ENCODE measurements at regions not wholly inside any gene's neighbourhood (a gene's known extent, or its start where the extent isn't known, plus 50 kb on each side); places are given as distances from the start of the nearest gene placed in this dataset.

GRCh38 chr14:103216399-103216798 lies 93.1 kb downstream of the TNFAIP2 start:
- no peak overlapping the region for H3K23ac ChIP-seq (ENCODE audit: low read depth, low read length)
- no peak overlapping the region for H3K56ac ChIP-seq (ENCODE audit: extremely low read depth, insufficient read depth, low read length)
- 73% methylated on average over 7 of the region's 10 CpGs; no CpG with 5 or more reads in 1 of the 2 experiments for WGBS, 2 experiments (ENCODE audit: extremely low coverage in 2 of 2, insufficient read length in 1 of 2)
- H3K4me3 ChIP-seq (ENCODE audit: insufficient read depth, low read depth, low read length): no peak overlapping the region
- no peak overlapping the region for H2AK9ac ChIP-seq (replicated peaks; ENCODE audit: low read depth, low read length, poor library complexity)
- no peak overlapping the region for H2AK5ac ChIP-seq (ENCODE audit: low read depth, low read length)
- no peak overlapping the region for H3K4ac ChIP-seq (ENCODE audit: low read depth, low read length)
- no peak overlapping the region for H4K8ac ChIP-seq (ENCODE audit: low read depth in 2 of 2, low read length in 2 of 2)
- H2BK15ac ChIP-seq (ENCODE audit: low read depth, low read length): no peak overlapping the region
- in situ Hi-C loops (cut with MboI; ENCODE audit: low sequenced_read_pairs) (no loop called here), intact Hi-C loops (cut with micrococcal nuclease) (no loop called here), dilution Hi-C loops (cut with HindIII; ENCODE audit: low sequenced_read_pairs, unreplicated experiment) (no loop called here)
- H2BK20ac ChIP-seq (ENCODE audit: low read depth, low read length): no peak overlapping the region
- no peak for DNase-seq
- no peak overlapping the region for H4K5ac ChIP-seq (ENCODE audit: low read depth, low read length)
- ATAC-seq (ENCODE audit: low read depth): no peak
- no peak overlapping the region for H2BK120ac ChIP-seq (ENCODE audit: low read depth, low read length)
- no peak overlapping the region for H2BK5ac ChIP-seq (ENCODE audit: low read depth, low read length, poor library complexity, severe bottlenecking)
- no peak overlapping the region for H3K14ac ChIP-seq (replicated peaks; ENCODE audit: low read depth, low read length)
- H4K91ac ChIP-seq (ENCODE audit: insufficient read depth, low read depth, low read length): no peak overlapping the region
- no peaks in the 10 kb centered on the region for H3K9me1 ChIP-seq (ENCODE audit: insufficient read depth, low read length)
- H3K18ac ChIP-seq (ENCODE audit: low read depth, low read length): no peak overlapping the region
- H3K4me2 ChIP-seq (ENCODE audit: low read depth, low read length): no peak overlapping the region
- ChIA-PET POLR2A (ENCODE audit: unreplicated experiment) (no interaction called here), CTCF (no interaction called here)
- no peak overlapping the region for H3K9ac ChIP-seq (ENCODE audit: low read depth, low read length)
- no peak overlapping the region for H2AFZ ChIP-seq (replicated peaks; ENCODE audit: low read length, poor library complexity)
- peaks cover 8% of the 10 kb centered on the region for H3K9me3 ChIP-seq (ENCODE audit: control insufficient read depth, insufficient read depth, low read length)
- BruUV-seq (replicated peaks): no TSS peak
- no peak overlapping the region for H3K27ac ChIP-seq (ENCODE audit: insufficient read depth, low read length)
- no peaks in the 10 kb centered on the region for H4K20me1 ChIP-seq (ENCODE audit: insufficient read depth, low read length)
- H3K36me3 ChIP-seq (ENCODE audit: control insufficient read depth, insufficient read depth, low read length): no peaks in the 10 kb centered on the region
- no peaks in the 10 kb centered on the region for H3K4me1 ChIP-seq (ENCODE audit: control insufficient read depth, insufficient read depth, low read length)
- no peak for TF ChIP-seq CEBPB (IDR thresholded peaks at IDR 0.05; ENCODE audit: low read depth, low read length)
- no peak for TF ChIP-seq SMC3 (IDR thresholded peaks at IDR 0.05; ENCODE audit: low read depth, low read length)
- no peak for TF ChIP-seq POLR2A (IDR thresholded peaks at IDR 0.05; ENCODE audit: low read depth, low read length)
- TF ChIP-seq RFX5 (IDR thresholded peaks at IDR 0.05; ENCODE audit: low read depth, low read length): no peak
- TF ChIP-seq CHD1 (IDR thresholded peaks at IDR 0.05; ENCODE audit: low read depth, low read length): no peak
- no peak for TF ChIP-seq MAFK (IDR thresholded peaks at IDR 0.05; ENCODE audit: low read depth, low read length)
- TF ChIP-seq, protein P1, sequence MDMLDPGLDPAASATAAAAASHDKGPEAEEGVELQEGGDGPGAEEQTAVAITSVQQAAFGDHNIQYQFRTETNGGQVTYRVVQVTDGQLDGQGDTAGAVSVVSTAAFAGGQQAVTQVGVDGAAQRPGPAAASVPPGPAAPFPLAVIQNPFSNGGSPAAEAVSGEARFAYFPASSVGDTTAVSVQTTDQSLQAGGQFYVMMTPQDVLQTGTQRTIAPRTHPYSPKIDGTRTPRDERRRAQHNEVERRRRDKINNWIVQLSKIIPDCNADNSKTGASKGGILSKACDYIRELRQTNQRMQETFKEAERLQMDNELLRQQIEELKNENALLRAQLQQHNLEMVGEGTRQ (IDR thresholded peaks at IDR 0.05; ENCODE audit: low read depth, low read length): no peak
- TF ChIP-seq BHLHE40 (IDR thresholded peaks at IDR 0.05; ENCODE audit: low read depth, low read length): no peak
- TF ChIP-seq RCOR1 (IDR thresholded peaks at IDR 0.05; ENCODE audit: insufficient replicate concordance, low read length): no peak
- TF ChIP-seq ELK1 (IDR thresholded peaks at IDR 0.05; ENCODE audit: borderline replicate concordance, low read depth, low read length): no peak
- TF ChIP-seq FOS (IDR thresholded peaks at IDR 0.05; ENCODE audit: low read depth, low read length): no peak
- TF ChIP-seq NFE2L2 (IDR thresholded peaks at IDR 0.05; ENCODE audit: low read depth, low read length): no peak
- TF ChIP-seq MAZ (IDR thresholded peaks at IDR 0.05; ENCODE audit: borderline replicate concordance, low read depth, low read length): no peak
- TF ChIP-seq, protein P2, sequence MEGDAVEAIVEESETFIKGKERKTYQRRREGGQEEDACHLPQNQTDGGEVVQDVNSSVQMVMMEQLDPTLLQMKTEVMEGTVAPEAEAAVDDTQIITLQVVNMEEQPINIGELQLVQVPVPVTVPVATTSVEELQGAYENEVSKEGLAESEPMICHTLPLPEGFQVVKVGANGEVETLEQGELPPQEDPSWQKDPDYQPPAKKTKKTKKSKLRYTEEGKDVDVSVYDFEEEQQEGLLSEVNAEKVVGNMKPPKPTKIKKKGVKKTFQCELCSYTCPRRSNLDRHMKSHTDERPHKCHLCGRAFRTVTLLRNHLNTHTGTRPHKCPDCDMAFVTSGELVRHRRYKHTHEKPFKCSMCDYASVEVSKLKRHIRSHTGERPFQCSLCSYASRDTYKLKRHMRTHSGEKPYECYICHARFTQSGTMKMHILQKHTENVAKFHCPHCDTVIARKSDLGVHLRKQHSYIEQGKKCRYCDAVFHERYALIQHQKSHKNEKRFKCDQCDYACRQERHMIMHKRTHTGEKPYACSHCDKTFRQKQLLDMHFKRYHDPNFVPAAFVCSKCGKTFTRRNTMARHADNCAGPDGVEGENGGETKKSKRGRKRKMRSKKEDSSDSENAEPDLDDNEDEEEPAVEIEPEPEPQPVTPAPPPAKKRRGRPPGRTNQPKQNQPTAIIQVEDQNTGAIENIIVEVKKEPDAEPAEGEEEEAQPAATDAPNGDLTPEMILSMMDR (conservative IDR thresholded peaks at IDR 0.05; ENCODE audit: low read depth, low read length): no peak
- TF ChIP-seq RAD21 (IDR thresholded peaks at IDR 0.05; ENCODE audit: low read length): no peak
- no peak for TF ChIP-seq MXI1 (IDR thresholded peaks at IDR 0.05; ENCODE audit: borderline replicate concordance, low read depth, low read length)
- no peaks in the 10 kb centered on the region for H3K79me1 ChIP-seq (ENCODE audit: low read depth in 1 of 2, low read length in 2 of 2)
- H3K27me3 ChIP-seq (ENCODE audit: control insufficient read depth, insufficient read depth, low read length): peaks cover 54% of the 10 kb centered on the region
